Heart right ventricle (tissue), 16 donors: ENCODE measurements at regions not wholly inside any gene's neighbourhood (a gene's known extent, or its start where the extent isn't known, plus 50 kb on each side); places are given as distances from the start of the nearest gene placed in this dataset.

Source experiments
- ATAC-seq, 8 donors: fragments of 200-7000 bp; cut with Tn5 transposase; one replicate each; pipeline ENCODE4 v1.9.1; 2020; ENCODE audit warnings: mild to moderate bottlenecking in 8 of 8, moderate library complexity in 8 of 8, moderate number of reproducible peaks in 1 of 8
- DNase-seq, 2 donors: peaks; one replicate each; pipeline ENCODE4 v3.0.0-alpha.2; 2020
- H3K27ac ChIP-seq, 10 donors: fragments of 200-600 bp; sonication (generic) in 2 of 10; one replicate each; pipeline versions ENCODE4 v1.5.0 to v1.8.0; 2020 to 2022; ENCODE audit warnings: mild to moderate bottlenecking in 3 of 10
- H3K27me3 ChIP-seq, 7 donors: fragments of 200-600 bp; one replicate each; pipeline ENCODE4 v1.8.0; 2021 to 2022; ENCODE audit warnings: mild to moderate bottlenecking in 2 of 7
- H3K36me3 ChIP-seq, 9 donors: fragments of 200-600 bp; sonication (generic) in 1 of 9; one replicate each; pipeline versions ENCODE4 v1.5.0 to v1.8.0; 2020 to 2022; ENCODE audit warnings: mild to moderate bottlenecking in 2 of 9
- H3K4me1 ChIP-seq, 9 donors: fragments of 200-600 bp; sonication (generic) in 1 of 9; one replicate each; pipeline versions ENCODE4 v1.5.0 to v1.8.0; 2020 to 2022; ENCODE audit warnings: mild to moderate bottlenecking in 4 of 9
- H3K4me3 ChIP-seq, 10 donors: fragments of 200-600 bp; sonication (generic) in 2 of 10; one replicate each; pipeline versions ENCODE4 v1.5.0 to v1.8.0; 2020 to 2022; ENCODE audit warnings: mild to moderate bottlenecking in 7 of 10, moderate library complexity in 2 of 10
- H3K9me3 ChIP-seq, 11 donors: fragments of 200-600 bp in 10 of 11; sonication (generic) in 2 of 11; one replicate each; pipeline versions ENCODE4 v1.5.0 to v1.8.0; 2013 to 2022; ENCODE audit warnings: mild to moderate bottlenecking in 2 of 11, control low read depth in 1 of 11, moderate library complexity in 1 of 11
- CTCF ChIP-seq, 9 donors: fragments of 200-600 bp; sonication (generic) in 2 of 9; IDR thresholded peaks; one replicate each; pipeline versions ENCODE4 v1.5.0 to v1.8.0; 2021 to 2022; ENCODE audit warnings: antibody characterized with exemption in 9 of 9, mild to moderate bottlenecking in 5 of 9, moderate library complexity in 1 of 9
- WGBS, 2 donors: extraction: QIAGEN DNeasy Blood & Tissue Kit; methylation state at CpG; one replicate each; pipeline ENCODE4 v1.1.7; 2013; ENCODE audit warnings: inconsistent platforms in 1 of 2; 5-methylcytosine and 5-hydroxymethylcytosine counted together
- intact Hi-C, 10 donors: fragments of 100-400 bp; cut with DNase I; formaldehyde crosslinking; loops; one replicate each; pipeline versions ENCODE4 v1.11.1 to v1.14.2; 2022
- donor health status: Arrhythmogenic right ventricular cardiomyopathy.
- donor health status: ischemic (EF 13 %, LVEDD 7.1; RV severe dilation, severe dysfunction).
- donor health status: healthy with polysubstance abuse.
- donor health status: DM: no; HTN: yes; CAD: no.
- donor health status: DM: no; HTN: no; CAD: no.
- donor health status: ischemic (EF 25% LVEDD 6.9; RV normal size, moderate dysfunction).
- donor health status: ischemic (EF 25% LVEDD 5.7; RV mildly dilated, moderate dysfunction).
- donor health status: healthy.
- donor health status: DM: yes; HTN: yes; CAD: no.
- donor health status: Ischemic cardiomyopathy.
- donor health status: ischemic (EF 35%, LVEDD 5.7; RV mildly dilated, moderate dysfunction).
- donor health status: nonischemic (EF 11% LVEDD 7.7; RV severe dilation, severe dysfunction).
- donor health status: DM: yes; HTN: yes; CAD: no.
- donor health status: PGD.
- donor health status: ischemic (EF 29% LVEDD 5.4; RV normal size, mild dysfunction).
- donor health status: nonischemic (EF 23%, LVEDD 6.1; RV moderate dilation, normal function).

DNA sequence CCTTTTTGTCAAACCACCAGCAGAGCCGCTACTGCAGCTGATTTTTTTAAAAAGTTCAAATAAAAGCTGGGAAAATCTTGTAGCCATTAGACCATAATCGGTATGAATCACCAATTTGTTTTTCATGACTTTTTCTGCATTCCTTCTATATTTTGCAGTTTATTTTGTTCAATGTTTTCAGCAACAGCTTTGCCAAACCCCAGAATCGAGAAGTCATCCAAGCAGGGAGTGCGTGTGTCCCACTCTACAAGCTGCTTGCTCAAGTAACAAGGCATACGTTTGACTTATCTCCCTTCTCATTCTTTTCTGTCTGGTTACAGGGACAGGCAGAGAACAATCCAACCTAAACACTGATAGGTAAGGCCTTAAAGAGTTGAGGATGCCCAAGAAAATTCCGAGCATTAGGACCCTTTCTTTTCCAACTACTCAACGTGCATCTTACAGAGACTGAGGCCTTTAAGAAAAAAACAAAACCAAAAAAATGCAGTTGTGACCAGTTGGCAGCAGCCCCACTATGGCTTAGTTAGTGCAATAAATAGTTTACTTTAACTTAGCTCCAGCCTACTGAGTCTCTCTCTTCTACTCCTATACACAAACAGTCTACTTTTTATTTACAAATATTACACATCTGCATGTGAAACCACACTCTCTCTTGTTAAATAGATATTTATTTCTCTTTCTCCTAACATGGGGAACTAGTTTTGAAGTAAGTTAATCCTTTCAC lies 134.7 kb upstream of the SLIT3 start:
- Histone ChIP-seq H3K36me3 (no peaks in the 10 kb centered on the region), H3K9me3 (no peaks in the 10 kb centered on the region), H3K4me1 (peaks cover 0 to 7% (median under 1%) of the 10 kb centered on the region in 9 donors), H3K27me3 (no peaks in the 10 kb centered on the region), H3K4me3 (no peak overlapping the region), H3K27ac (no peak overlapping the region)
- intact Hi-C loops, result no loop called here
- DNase-seq (no peak), ATAC-seq (no peak)
- 73 to 74% methylated on average over 7 of the region's 7 CpGs for WGBS, 2 donors
- no peak for TF ChIP-seq CTCF (IDR thresholded peaks at IDR 0.05)

DNA sequence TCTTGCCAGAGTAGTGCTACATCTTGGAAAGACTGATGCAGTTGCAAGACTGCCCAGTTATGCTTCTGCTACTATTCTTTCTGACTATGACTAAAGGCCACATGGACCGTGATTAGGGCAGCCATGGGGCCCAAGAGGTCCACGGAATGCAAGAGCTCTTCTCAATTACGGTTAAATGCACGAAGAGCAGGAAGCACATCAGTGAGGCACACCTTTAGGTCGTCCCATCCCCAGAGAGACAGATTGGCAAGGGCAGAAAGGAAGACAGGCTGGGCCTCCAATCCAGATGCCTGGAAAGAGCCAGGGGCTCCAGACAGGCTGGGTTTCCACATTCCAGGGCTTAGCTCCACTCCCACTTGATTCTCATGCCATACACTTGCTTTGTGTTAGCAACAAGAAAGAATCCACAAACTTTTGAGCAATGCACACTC lies 132.3 kb upstream of the SLIT3 start:
- Histone ChIP-seq H3K27me3 (no peaks in the 10 kb centered on the region), H3K9me3 (no peaks in the 10 kb centered on the region), H3K27ac (no peak overlapping the region), H3K4me1 (peaks cover 0 to 12% (median 3%) of the 10 kb centered on the region in 9 donors), H3K36me3 (no peaks in the 10 kb centered on the region), H3K4me3 (no peak overlapping the region)
- ATAC-seq (no peak), DNase-seq (no peak)
- TF ChIP-seq CTCF (IDR thresholded peaks at IDR 0.05), result no peak
- WGBS, 2 donors, result 70 to 73% methylated on average over 5 of the region's 5 CpGs
- intact Hi-C loops, result no loop called here

DNA sequence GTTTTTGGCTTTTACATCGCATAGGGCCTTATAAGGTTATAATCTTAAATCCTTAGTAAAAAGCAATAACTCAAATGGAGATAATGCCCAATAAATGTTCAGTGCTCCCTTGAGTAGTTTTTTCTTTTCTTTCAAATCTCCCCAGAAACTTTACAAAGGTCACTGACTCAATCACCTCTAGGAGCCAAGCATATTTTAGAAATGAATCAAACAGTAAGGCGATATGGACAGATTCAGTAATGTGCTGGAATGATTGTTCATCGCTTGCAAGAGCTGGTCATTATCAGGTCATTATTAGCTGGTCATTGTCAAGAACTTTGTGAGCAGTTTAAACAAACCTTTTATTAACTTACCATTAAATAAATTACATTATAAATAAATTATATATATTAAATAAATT lies 130.4 kb upstream of the SLIT3 start:
- no peak for TF ChIP-seq CTCF (IDR thresholded peaks at IDR 0.05)
- H3K4me3 ChIP-seq, result no peak overlapping the region
- H3K27ac ChIP-seq, result no peak overlapping the region
- ATAC-seq, result no peak
- no peak for DNase-seq
- intact Hi-C loops, result no loop called here
- H3K27me3 ChIP-seq, result no peaks in the 10 kb centered on the region
- WGBS, 2 donors, result 77 to 84% methylated on average over 3 of the region's 3 CpGs
- peaks cover 0 to 12% (median 3%) of the 10 kb centered on the region in 9 donors for H3K4me1 ChIP-seq
- no peaks in the 10 kb centered on the region for H3K36me3 ChIP-seq
- no peaks in the 10 kb centered on the region for H3K9me3 ChIP-seq

GRCh38 chr5:169430671-169431070 lies 129.7 kb upstream of the SLIT3 start:
- no peaks in the 10 kb centered on the region for H3K36me3 ChIP-seq
- no peak for ATAC-seq
- H3K4me1 ChIP-seq, result peaks cover 0 to 12% (median 3%) of the 10 kb centered on the region in 9 donors
- WGBS, 2 donors, result 82 to 93% methylated on average over 1 of the region's 1 CpG
- H3K27ac ChIP-seq, result no peak overlapping the region
- no peak for DNase-seq
- TF ChIP-seq CTCF (IDR thresholded peaks at IDR 0.05), result no peak
- no peaks in the 10 kb centered on the region for H3K27me3 ChIP-seq
- H3K4me3 ChIP-seq, result no peak overlapping the region
- no peaks in the 10 kb centered on the region for H3K9me3 ChIP-seq
- intact Hi-C loops, result no loop called here
